IMR-90 (cell line): ENCODE measurements at regions not wholly inside any gene's neighbourhood (a gene's known extent, or its start where the extent isn't known, plus 50 kb on each side); places are given as distances from the start of the nearest gene placed in this dataset.

Experiments
- ATAC-seq: fragments of 200-7000 bp; cut with Tn5 transposase; 2 replicates; pipeline ENCODE4 v1.9.1; 2020; ENCODE audit warnings: low read depth, mild to moderate bottlenecking, moderate library complexity
- BruUV-seq: library from RNA; stranded (reverse); fragments of 400-500 nt; replicated peaks from 2 replicates; lab custom pipeline; 2021; lab: Mats Ljungman, UMichigan
- CTCF ChIA-PET: fragments of 300-600 bp; formaldehyde crosslinking; extraction: SDS; loops from one replicate; lab custom pipeline; 2021; ENCODE audit warnings: antibody characterized with exemption; lab: Yijun Ruan, JAX
- POLR2A ChIA-PET: fragments of 300-600 bp; sonication (Branson Sonifier 250); formaldehyde crosslinking; loops from one replicate; lab custom pipeline; 2022; ENCODE audit warnings: antibody characterized with exemption; ENCODE audit not compliant: unreplicated experiment; lab: Charles Lee
- DNase-seq: peaks from one replicate; pipeline ENCODE4 v3.0.0; 2013
- H2AFZ ChIP-seq: replicated peaks from 2 replicates; pipeline ENCODE3; 2013; ENCODE audit warnings: low read length, mild to moderate bottlenecking; ENCODE audit not compliant: poor library complexity
- H2AK5ac ChIP-seq: 2 replicates; pipeline ENCODE4 v1.6.1; 2013; ENCODE audit warnings: low read depth, low read length, inconsistent platforms
- H2AK9ac ChIP-seq: replicated peaks from 2 replicates; pipeline ENCODE3; 2013; ENCODE audit warnings: mild to moderate bottlenecking, low read depth, low read length, moderate library complexity; ENCODE audit not compliant: poor library complexity
- H2BK120ac ChIP-seq: 2 replicates; pipeline ENCODE4 v1.6.1; 2013; ENCODE audit warnings: low read depth, low read length, inconsistent platforms
- H2BK15ac ChIP-seq: 3 replicates; pipeline ENCODE4 v1.6.1; 2013; ENCODE audit warnings: low read depth, low read length, inconsistent platforms
- H2BK20ac ChIP-seq: 2 replicates; pipeline ENCODE4 v1.6.1; 2013; ENCODE audit warnings: low read depth, mild to moderate bottlenecking, inconsistent platforms, low read length, moderate library complexity
- H2BK5ac ChIP-seq: 2 replicates; pipeline ENCODE4 v1.6.1; 2013; ENCODE audit warnings: mild to moderate bottlenecking, low read depth, low read length, inconsistent platforms; ENCODE audit not compliant: poor library complexity, severe bottlenecking
- H3K14ac ChIP-seq: replicated peaks from 2 replicates; pipeline ENCODE4 v1.6.1; 2013; ENCODE audit warnings: low read depth, low read length, inconsistent platforms
- H3K18ac ChIP-seq: 2 replicates; pipeline ENCODE4 v1.6.1; 2013; ENCODE audit warnings: low read depth, low read length, control low read depth
- H3K23ac ChIP-seq: 2 replicates; pipeline ENCODE4 v1.6.1; 2013; ENCODE audit warnings: low read depth, low read length, inconsistent platforms
- H3K27ac ChIP-seq: 2 replicates; pipeline ENCODE4 v1.5.1; 2013; ENCODE audit warnings: mild to moderate bottlenecking, control low read depth, low read length; ENCODE audit not compliant: insufficient read depth
- H3K27me3 ChIP-seq: 2 replicates; pipeline ENCODE4 v1.6.1; 2013; ENCODE audit warnings: low read length; ENCODE audit not compliant: control insufficient read depth, insufficient read depth
- H3K36me3 ChIP-seq: 2 replicates; pipeline ENCODE4 v1.6.1; 2013; ENCODE audit warnings: low read length, mixed read lengths; ENCODE audit not compliant: control insufficient read depth, insufficient read depth
- H3K4ac ChIP-seq: 2 replicates; pipeline ENCODE4 v1.6.1; 2013; ENCODE audit warnings: low read depth, low read length, inconsistent platforms
- H3K4me1 ChIP-seq: 2 replicates; pipeline ENCODE4 v1.6.1; 2013; ENCODE audit warnings: low read length, mixed read lengths; ENCODE audit not compliant: control insufficient read depth, insufficient read depth
- H3K4me2 ChIP-seq: 2 replicates; pipeline ENCODE4 v1.6.1; 2013; ENCODE audit warnings: low read depth, mild to moderate bottlenecking, control low read depth, low read length, moderate library complexity
- H3K4me3 ChIP-seq: 2 replicates; pipeline ENCODE4 v1.5.1; 2013; ENCODE audit warnings: low read depth, mild to moderate bottlenecking, control low read depth, low read length, moderate library complexity; ENCODE audit not compliant: insufficient read depth
- H3K56ac ChIP-seq: 2 replicates; pipeline ENCODE4 v1.6.1; 2013; ENCODE audit warnings: low read length, inconsistent platforms; ENCODE audit not compliant: insufficient read depth; ENCODE audit errors: extremely low read depth
- H3K79me1 ChIP-seq, 2 experiments: 2 replicates each; pipeline ENCODE4 v1.6.1; 2013; ENCODE audit warnings: low read length in 2 of 2, inconsistent platforms in 1 of 2, low read depth in 1 of 2
- H3K9ac ChIP-seq: 2 replicates; pipeline ENCODE4 v1.6.1; 2013; ENCODE audit warnings: low read depth, low read length, control low read depth
- H3K9me1 ChIP-seq: 2 replicates; pipeline ENCODE4 v1.6.1; 2013; ENCODE audit warnings: low read length, inconsistent platforms; ENCODE audit not compliant: insufficient read depth
- H3K9me3 ChIP-seq: 2 replicates; pipeline ENCODE4 v1.6.1; 2013; ENCODE audit warnings: low read length; ENCODE audit not compliant: control insufficient read depth, insufficient read depth
- H4K20me1 ChIP-seq: 2 replicates; pipeline ENCODE4 v1.6.1; 2013; ENCODE audit warnings: low read length, inconsistent platforms; ENCODE audit not compliant: insufficient read depth
- H4K5ac ChIP-seq: 2 replicates; pipeline ENCODE4 v1.6.1; 2013; ENCODE audit warnings: mild to moderate bottlenecking, low read depth, low read length, control low read depth
- H4K8ac ChIP-seq, 2 experiments: 2 replicates each; pipeline ENCODE4 v1.6.1; 2013; ENCODE audit warnings: low read depth in 2 of 2, low read length in 2 of 2, control low read depth in 1 of 2, inconsistent platforms in 1 of 2
- H4K91ac ChIP-seq: 2 replicates; pipeline ENCODE4 v1.6.1; 2013; ENCODE audit warnings: low read depth, low read length, inconsistent platforms; ENCODE audit not compliant: insufficient read depth
- WGBS, 2 experiments: methylation state at CpG; one replicate each; pipeline versions ENCODE4 v1.1.5 to v1.1.7; 2013; ENCODE audit warnings: missing lambda C conversion rate in 2 of 2; ENCODE audit not compliant: insufficient read length in 1 of 2; ENCODE audit errors: extremely low coverage in 2 of 2; 5-methylcytosine and 5-hydroxymethylcytosine counted together
- dilution Hi-C: fragments of 300-500 bp; cut with HindIII; formaldehyde crosslinking; loops from one replicate; pipeline ENCODE4 v1.14.3; 2018; ENCODE audit warnings: low sequenced_read_pairs; ENCODE audit not compliant: unreplicated experiment
- in situ Hi-C: fragments of 300-500 bp; cut with MboI; formaldehyde crosslinking; loops from 3 replicates; pipeline ENCODE4 v1.14.3; 2019; ENCODE audit warnings: low sequenced_read_pairs, inconsistent platforms, mixed read lengths
- intact Hi-C: fragments of 100-400 bp; cut with micrococcal nuclease; formaldehyde crosslinking; loops from 2 replicates; pipeline ENCODE4 v1.10.0; 2022
- TF ChIP-seq, protein P1 (sequence below): fragments of 150-350 bp; IDR thresholded peaks from 2 replicates; pipeline ENCODE4 v1.6.1; 2016; ENCODE audit warnings: low read depth, mild to moderate bottlenecking, low read length, moderate library complexity, borderline replicate concordance
- TF ChIP-seq, protein P2 (sequence below): fragments of 150-350 bp; IDR thresholded peaks from 2 replicates; pipeline ENCODE4 v1.6.1; 2017; ENCODE audit warnings: mild to moderate bottlenecking, antibody characterized with exemption, low read length, low read depth

DNA sequence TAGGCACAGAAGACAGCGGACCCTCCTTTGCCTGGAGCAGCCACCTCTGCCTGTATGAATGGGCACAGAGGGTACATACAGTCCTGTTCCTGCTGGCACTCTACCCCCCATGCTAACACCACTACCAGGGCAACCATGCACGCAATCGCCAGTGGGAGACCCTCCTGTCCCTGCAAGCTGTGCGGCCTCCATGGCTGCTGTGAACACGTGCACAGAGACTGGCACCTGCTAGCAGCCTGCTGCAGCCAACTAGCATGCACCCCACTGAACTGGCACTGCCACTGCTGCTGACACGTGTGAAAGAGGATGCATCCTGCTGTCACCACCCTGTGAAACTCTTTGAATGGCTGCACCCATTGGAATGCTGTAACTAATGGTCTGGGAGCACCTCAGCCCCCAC lies 885.2 kb upstream of the ARRDC3 start:
- no peaks in the 10 kb centered on the region for H3K27me3 ChIP-seq
- H2AK9ac ChIP-seq: no peak overlapping the region
- TF ChIP-seq, protein P1, sequence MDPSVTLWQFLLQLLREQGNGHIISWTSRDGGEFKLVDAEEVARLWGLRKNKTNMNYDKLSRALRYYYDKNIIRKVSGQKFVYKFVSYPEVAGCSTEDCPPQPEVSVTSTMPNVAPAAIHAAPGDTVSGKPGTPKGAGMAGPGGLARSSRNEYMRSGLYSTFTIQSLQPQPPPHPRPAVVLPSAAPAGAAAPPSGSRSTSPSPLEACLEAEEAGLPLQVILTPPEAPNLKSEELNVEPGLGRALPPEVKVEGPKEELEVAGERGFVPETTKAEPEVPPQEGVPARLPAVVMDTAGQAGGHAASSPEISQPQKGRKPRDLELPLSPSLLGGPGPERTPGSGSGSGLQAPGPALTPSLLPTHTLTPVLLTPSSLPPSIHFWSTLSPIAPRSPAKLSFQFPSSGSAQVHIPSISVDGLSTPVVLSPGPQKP: no peak
- TF ChIP-seq, protein P2, sequence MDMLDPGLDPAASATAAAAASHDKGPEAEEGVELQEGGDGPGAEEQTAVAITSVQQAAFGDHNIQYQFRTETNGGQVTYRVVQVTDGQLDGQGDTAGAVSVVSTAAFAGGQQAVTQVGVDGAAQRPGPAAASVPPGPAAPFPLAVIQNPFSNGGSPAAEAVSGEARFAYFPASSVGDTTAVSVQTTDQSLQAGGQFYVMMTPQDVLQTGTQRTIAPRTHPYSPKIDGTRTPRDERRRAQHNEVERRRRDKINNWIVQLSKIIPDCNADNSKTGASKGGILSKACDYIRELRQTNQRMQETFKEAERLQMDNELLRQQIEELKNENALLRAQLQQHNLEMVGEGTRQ: no peak
- CTCF ChIA-PET: no interaction called here
- H3K9me3 ChIP-seq: no peaks in the 10 kb centered on the region
- no peak overlapping the region for H3K23ac ChIP-seq
- intact Hi-C loops: no loop called here
- H2BK120ac ChIP-seq: no peak overlapping the region
- H3K4ac ChIP-seq: no peak overlapping the region
- no peak overlapping the region for H2AK5ac ChIP-seq
- H3K4me3 ChIP-seq: no peak overlapping the region
- H2AFZ ChIP-seq: no peak overlapping the region
- no peaks in the 10 kb centered on the region for H4K20me1 ChIP-seq
- no TSS peak for BruUV-seq
- in situ Hi-C loops: no loop called here
- WGBS, 2 experiments: 80% methylated on average over 1 of the region's 6 CpGs; no CpG with 5 or more reads in 1 of the 2 experiments
- H3K4me1 ChIP-seq: no peaks in the 10 kb centered on the region
- no peaks in the 10 kb centered on the region for H3K9me1 ChIP-seq
- no peak for DNase-seq
- H3K14ac ChIP-seq: no peak overlapping the region
- H3K9ac ChIP-seq: no peak overlapping the region
- no peak overlapping the region for H2BK20ac ChIP-seq
- no peak overlapping the region for H3K4me2 ChIP-seq
- POLR2A ChIA-PET: interaction anchor here (0.5 kb wide), 1 partner anchor 15 kb away, joined by 15 read pairs; no protein-coding TSS in a partner anchor
- H2BK15ac ChIP-seq: no peak overlapping the region
- H2BK5ac ChIP-seq: no peak overlapping the region
- H3K79me1 ChIP-seq: no peaks in the 10 kb centered on the region
- no peak for ATAC-seq
- H4K5ac ChIP-seq: no peak overlapping the region
- no peak overlapping the region for H4K8ac ChIP-seq
- H3K18ac ChIP-seq: no peak overlapping the region
- H3K56ac ChIP-seq: no peak overlapping the region
- no peaks in the 10 kb centered on the region for H3K36me3 ChIP-seq
- H3K27ac ChIP-seq: no peak overlapping the region
- no peak overlapping the region for H4K91ac ChIP-seq
- dilution Hi-C loops: no loop called here
